ENCODE measurements at regions not wholly inside any gene's neighbourhood (a gene's known extent, or its start where the extent isn't known, plus 50 kb on each side); places are given as distances from the start of the nearest gene placed in this dataset.

DNA sequence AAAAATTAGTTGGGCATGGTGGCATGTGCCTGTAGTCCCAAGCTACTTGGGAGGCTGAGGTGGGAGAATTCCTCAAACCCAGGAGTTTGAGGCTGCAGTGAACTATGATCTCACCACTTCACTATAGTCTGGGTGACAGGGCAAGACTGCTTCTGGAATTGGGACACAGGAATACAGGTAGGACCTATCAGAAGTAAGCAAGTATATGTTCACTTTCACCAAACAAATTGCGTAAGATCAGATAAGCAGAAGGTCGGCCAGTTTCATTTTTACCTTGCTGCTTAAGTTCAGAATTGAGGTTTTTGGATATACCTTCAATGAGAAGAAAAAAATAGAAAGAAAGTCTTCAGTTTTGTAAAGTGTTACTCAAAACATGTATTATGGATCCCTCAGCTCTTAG is 171.7 kb downstream of the MAT2B start:
- Histone ChIP-seq H3K36me3 (no peaks in the 10 kb centered on the region), H3K4me3 (no peak overlapping the region), H3K4me1 (no peaks in the 10 kb centered on the region), H3K9me3 (no peaks in the 10 kb centered on the region), H3K27me3 (no peaks in the 10 kb centered on the region), H3K27ac (no peak overlapping the region)
- 50 to 53% methylated on average over 2 of the region's 2 CpGs for WGBS, 2 donors (ENCODE audit: low coverage in 1 of 2)
- TF ChIP-seq POLR2AphosphoS5 (IDR thresholded peaks at IDR 0.05) (no peak), POLR2A (IDR thresholded peaks at IDR 0.05) (no peak), EP300 (IDR thresholded peaks at IDR 0.05; ENCODE audit: low read depth) (no peak)
- TF ChIP-seq, protein P1, sequence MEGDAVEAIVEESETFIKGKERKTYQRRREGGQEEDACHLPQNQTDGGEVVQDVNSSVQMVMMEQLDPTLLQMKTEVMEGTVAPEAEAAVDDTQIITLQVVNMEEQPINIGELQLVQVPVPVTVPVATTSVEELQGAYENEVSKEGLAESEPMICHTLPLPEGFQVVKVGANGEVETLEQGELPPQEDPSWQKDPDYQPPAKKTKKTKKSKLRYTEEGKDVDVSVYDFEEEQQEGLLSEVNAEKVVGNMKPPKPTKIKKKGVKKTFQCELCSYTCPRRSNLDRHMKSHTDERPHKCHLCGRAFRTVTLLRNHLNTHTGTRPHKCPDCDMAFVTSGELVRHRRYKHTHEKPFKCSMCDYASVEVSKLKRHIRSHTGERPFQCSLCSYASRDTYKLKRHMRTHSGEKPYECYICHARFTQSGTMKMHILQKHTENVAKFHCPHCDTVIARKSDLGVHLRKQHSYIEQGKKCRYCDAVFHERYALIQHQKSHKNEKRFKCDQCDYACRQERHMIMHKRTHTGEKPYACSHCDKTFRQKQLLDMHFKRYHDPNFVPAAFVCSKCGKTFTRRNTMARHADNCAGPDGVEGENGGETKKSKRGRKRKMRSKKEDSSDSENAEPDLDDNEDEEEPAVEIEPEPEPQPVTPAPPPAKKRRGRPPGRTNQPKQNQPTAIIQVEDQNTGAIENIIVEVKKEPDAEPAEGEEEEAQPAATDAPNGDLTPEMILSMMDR (IDR thresholded peaks at IDR 0.05): no peak
- no peak for DNase-seq
- in situ Hi-C loops (cut with MboI; ENCODE audit: low pct_ligation_motif_present in 1 of 4, low pct_unique_long_range_greater_than_20kb in 1 of 4, low sequenced_read_pairs in 3 of 4) (no loop called here), intact Hi-C loops (cut with DNase I; ENCODE audit: low total_unique reads) (no loop called here)

DNA sequence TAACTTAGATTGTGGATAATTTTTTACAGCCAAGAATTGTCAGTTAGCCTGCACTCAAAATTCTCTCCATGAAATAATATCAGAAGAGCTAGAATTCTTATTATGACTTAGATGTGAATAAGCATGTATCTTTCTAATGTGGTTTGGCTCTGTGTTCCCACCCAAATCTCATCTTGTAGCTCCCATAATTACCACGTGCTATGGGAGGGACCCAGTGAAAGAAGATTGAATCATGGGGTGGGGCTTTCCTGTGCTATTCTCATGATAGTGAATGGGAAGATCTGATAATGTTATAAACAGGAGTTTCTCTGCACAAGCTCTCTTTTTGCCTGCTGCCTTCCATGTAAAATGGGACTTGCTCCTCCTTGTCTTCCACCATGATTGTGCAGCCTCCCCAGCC is 176.8 kb downstream of the MAT2B start:
- no peak for DNase-seq
- no peaks in the 10 kb centered on the region for H3K9me3 ChIP-seq
- H3K36me3 ChIP-seq: no peaks in the 10 kb centered on the region
- WGBS, 2 donors (ENCODE audit: low coverage in 1 of 2): 14 to 42% methylated on average over 1 of the region's 1 CpG
- H3K27me3 ChIP-seq: no peaks in the 10 kb centered on the region
- in situ Hi-C loops (cut with MboI; ENCODE audit: low pct_ligation_motif_present in 1 of 4, low pct_unique_long_range_greater_than_20kb in 1 of 4, low sequenced_read_pairs in 3 of 4): no loop called here
- intact Hi-C loops (cut with DNase I; ENCODE audit: low total_unique reads): no loop called here
- H3K4me3 ChIP-seq: no peak overlapping the region
- H3K27ac ChIP-seq: no peak overlapping the region
- TF ChIP-seq POLR2A (IDR thresholded peaks at IDR 0.05) (no peak), POLR2AphosphoS5 (IDR thresholded peaks at IDR 0.05) (no peak), EP300 (IDR thresholded peaks at IDR 0.05; ENCODE audit: low read depth) (no peak)
- TF ChIP-seq, protein P1 (IDR thresholded peaks at IDR 0.05): no peak
- no peaks in the 10 kb centered on the region for H3K4me1 ChIP-seq

DNA sequence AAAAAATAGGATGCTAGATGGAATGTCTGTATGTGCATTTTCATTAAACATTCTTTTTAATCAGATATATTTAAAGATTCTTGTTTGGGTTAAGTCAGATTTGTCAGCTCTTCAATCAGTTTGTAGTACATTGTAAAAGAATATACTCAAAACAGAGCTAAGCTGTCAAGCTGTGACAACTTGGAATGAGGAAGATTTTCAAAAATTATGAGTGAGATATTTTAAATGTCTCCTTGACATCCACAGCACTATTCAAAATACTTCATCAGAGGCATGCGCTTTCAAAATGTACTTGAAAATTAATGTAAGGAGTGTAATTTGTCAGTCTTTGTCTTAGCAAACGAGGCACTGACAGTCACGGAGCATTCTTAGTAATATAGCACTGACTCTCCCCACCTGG is 182.0 kb downstream of the MAT2B start:
- no peaks in the 10 kb centered on the region for H3K36me3 ChIP-seq
- no peaks in the 10 kb centered on the region for H3K9me3 ChIP-seq
- in situ Hi-C loops (cut with MboI; ENCODE audit: low pct_ligation_motif_present in 1 of 4, low pct_unique_long_range_greater_than_20kb in 1 of 4, low sequenced_read_pairs in 3 of 4) (no loop called here), intact Hi-C loops (cut with DNase I; ENCODE audit: low total_unique reads) (no loop called here)
- no peaks in the 10 kb centered on the region for H3K4me1 ChIP-seq
- 90 to 100% methylated on average over 1 to 3 of the region's 3 CpGs for WGBS, 2 donors (ENCODE audit: low coverage in 1 of 2)
- no peak overlapping the region for H3K4me3 ChIP-seq
- H3K27ac ChIP-seq: no peak overlapping the region
- DNase-seq: no peak
- no peaks in the 10 kb centered on the region for H3K27me3 ChIP-seq
- TF ChIP-seq, protein P1 (IDR thresholded peaks at IDR 0.05): no peak
- TF ChIP-seq EP300 (IDR thresholded peaks at IDR 0.05; ENCODE audit: low read depth): no peak
- no peak for TF ChIP-seq POLR2A (IDR thresholded peaks at IDR 0.05)
- TF ChIP-seq POLR2AphosphoS5 (IDR thresholded peaks at IDR 0.05): no peak

DNA sequence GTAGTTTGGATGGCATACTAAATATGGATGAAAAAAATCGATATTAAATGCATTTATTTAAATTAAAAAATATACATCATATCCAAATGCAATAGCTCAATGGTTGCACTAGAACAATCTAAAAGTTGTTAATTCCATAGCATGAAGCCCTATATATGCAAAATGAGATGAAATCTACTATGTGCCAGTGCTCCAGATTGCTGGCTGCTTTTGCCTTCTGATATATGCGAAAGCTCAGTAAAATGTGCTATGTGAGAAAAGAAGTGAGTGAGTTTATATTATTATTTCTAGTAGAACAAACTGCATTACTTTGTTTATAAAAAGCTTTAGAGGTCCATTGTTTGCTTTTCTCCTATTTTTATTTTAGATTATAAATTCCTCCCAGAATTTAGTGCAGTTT is 186.7 kb downstream of the MAT2B start:
- intact Hi-C loops (cut with DNase I; ENCODE audit: low total_unique reads): no loop called here
- WGBS, 2 donors (ENCODE audit: low coverage in 1 of 2): 79 to 90% methylated on average over 2 of the region's 2 CpGs
- DNase-seq: no peak

More for the DNA sequence above, 186.7 kb downstream of the MAT2B start:
- in situ Hi-C loops (cut with MboI; ENCODE audit: low pct_ligation_motif_present in 1 of 4, low pct_unique_long_range_greater_than_20kb in 1 of 4, low sequenced_read_pairs in 3 of 4): no loop called here
- TF ChIP-seq POLR2AphosphoS5 (IDR thresholded peaks at IDR 0.05) (no peak), POLR2A (IDR thresholded peaks at IDR 0.05) (no peak), EP300 (IDR thresholded peaks at IDR 0.05; ENCODE audit: low read depth) (no peak)
- TF ChIP-seq, protein P1 (IDR thresholded peaks at IDR 0.05): no peak
- H3K4me3 ChIP-seq: no peak overlapping the region
- H3K36me3 ChIP-seq: no peaks in the 10 kb centered on the region
- H3K4me1 ChIP-seq: no peaks in the 10 kb centered on the region
- H3K27me3 ChIP-seq: no peaks in the 10 kb centered on the region
- H3K27ac ChIP-seq: no peak overlapping the region
- H3K9me3 ChIP-seq: no peaks in the 10 kb centered on the region

All from transverse colon (tissue), 4 donors.